GM18858 (cell line): ENCODE measurements at regions not wholly inside any gene's neighbourhood (a gene's known extent, or its start where the extent isn't known, plus 50 kb on each side); places are given as distances from the start of the nearest gene placed in this dataset.
"Not testable (repeated sequence)": the region's sequence is repeated elsewhere in the genome, so short reads cannot be mapped to it uniquely, and the experiment has no call there.

Experiments
- ATAC-seq: cut with Tn5 transposase; IDR thresholded peaks from one replicate; pipeline ENCODE4 v1.9.1; 2021; ENCODE audit not compliant: unreplicated experiment

DNA sequence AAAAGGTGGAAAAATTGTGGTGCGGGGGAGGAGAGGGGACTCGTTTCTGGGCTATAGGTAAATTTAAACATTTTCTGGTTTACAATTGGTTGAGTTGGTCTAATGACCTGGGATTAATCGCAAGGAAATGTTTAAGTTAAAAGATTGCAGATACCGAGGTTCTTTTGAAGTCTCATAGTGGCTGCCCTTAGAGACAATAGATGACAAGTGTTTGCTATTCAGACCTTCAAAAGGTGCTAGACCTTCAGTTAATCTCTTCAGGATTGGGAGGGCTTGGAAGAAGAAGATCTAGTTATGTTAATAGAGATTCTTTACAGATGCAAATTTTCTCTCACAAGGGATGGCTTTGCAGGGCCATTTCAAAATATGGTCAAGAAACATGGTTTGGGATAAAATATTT, 2286.1 kb upstream of the AGA start:
- no peak for ATAC-seq

DNA sequence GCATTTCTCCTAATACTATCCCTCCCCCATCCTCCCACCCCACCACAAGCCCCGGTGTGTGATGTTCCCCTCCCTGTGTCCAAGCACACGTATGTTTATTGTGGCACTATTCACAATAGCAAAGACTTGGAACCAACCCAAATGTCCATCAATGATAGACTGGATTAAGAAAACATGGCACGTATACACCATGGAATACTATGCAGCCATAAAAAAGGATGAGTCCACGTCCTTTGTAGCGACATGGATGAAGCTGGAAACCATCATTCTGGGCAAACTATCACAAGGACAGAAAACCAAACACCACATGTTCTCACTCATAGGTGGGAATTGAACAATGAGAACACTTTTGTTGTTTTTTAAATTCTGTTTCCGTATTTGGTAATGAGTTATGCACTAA, 2294.6 kb upstream of the AGA start:
- not testable (repeated sequence) for ATAC-seq

DNA sequence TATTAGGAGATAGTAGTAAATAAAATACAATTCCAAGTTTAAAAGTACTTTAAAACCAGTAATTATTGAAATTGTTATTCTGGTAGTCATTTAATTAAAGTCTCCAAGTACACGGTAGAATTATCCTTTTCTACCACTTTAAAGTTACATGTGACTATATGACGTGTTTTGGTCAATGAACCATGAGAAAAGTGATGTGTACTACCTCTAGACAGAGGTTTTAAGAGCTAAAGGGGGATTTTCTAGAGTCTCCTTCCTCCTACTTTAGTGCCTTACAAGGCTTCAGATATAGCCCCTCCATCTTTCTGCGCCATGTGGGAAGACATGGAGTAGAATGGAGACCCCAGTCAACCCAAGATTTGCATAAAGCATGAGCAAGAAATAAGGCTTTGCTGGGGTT, 2296.6 kb upstream of the AGA start:
- no peak for ATAC-seq

DNA sequence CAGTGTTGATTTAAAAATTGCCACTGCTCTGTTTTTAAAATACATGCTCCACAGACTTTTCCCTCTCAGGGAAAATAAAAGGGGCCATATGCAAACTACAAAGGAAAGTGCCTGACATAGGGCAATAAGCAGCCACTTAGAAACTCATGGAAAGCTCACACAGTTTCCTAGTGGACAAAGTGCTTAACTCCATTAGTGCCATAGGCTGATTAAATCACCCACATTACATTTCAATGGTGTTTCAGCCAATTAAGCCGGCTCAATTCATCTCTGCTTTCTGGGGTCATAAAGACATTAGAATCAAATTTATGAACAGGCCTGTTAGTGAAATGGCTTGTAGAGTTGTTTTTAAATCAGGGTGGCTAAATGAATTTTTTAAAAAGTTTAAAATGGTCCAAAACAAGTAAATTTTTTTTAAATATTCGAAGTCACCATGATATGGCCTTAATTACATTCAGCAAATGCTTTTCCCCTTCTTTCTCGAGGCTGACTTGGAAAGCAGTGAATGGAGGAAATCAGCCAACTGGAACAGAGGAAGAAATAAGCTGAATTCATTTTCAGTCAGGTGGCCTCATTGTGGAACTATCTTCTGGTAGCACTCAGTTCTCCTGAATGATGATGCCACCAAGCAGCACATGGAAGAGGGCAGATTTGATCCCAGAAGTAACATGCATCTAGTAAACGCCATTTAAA, 2305.1 kb upstream of the AGA start:
- ATAC-seq, result no peak

DNA sequence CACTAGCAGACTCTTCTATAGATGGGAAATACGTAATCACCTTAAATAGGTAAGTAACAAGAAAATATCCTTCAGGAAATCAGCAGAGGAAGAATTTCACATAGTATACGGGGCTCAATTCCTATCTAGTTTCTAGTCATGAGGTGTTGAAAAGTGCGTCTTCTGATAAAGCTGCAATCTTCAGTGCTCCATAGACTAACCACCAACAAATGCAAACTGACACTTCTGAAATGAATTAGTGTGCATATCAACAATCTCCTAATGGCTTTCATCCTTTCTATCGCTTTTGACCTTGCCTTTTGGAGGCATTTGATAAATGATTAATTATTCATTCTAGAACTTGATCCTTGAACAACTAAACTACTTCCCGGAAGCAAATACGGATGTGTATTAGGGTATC, 2306.6 kb upstream of the AGA start:
- ATAC-seq, result no peak

DNA sequence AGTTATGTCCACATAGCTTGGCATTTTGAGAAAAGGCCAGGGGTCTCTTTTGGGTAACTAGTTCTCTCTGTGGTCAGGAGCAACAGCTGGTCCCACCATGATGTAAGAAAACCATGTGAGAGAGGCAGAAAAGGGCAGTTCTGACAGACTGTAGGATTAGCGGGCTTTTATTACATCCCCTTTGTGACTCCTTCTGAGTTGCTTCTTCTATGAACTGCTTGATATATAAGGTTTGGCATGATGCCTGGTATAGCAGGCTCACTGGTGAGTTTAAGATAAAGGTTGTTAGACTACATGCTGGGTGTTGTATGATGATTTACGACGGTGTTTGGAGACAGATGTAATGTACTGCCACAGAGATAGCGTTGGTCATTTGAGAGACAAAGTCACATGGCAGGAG, 2308.1 kb upstream of the AGA start:
- ATAC-seq, result no peak

DNA sequence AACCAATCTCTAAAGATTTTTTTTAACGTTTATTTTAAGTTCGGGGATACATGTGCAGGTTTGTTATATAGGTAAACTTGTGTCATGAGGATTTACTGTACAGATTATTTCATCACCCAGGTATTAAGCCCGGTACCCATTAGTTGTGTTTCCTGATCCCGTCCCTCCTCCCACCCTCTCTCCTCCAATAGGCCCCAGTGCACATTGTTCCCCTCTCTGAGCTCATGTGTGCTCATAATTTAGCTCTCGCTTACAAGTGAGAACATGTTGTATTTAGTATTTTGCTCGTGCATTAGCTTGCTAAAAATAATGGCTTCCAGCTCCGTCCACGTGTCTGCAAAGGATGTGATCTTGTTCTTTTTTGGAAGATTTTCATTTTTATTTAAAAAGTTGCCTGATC, 2309.4 kb upstream of the AGA start:
- ATAC-seq, result no peak

DNA sequence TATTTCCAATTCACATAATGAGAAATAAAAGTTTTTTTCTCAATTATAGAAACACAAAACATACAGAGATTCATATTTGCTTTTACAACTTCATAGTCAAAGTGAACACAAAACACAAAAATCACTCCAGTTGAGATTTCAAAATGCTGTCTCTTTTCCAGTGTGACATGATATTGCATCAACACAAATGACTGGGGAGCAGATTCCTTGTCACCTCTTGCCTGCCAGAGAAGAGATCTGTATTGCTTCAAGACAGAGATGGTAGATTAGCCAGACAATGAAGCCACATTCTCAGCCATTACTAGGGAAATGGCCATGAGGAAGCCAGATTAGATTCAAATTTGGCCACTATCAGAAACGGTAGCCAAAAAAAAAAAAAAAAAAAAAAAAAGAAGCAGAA, 2313.1 kb upstream of the AGA start:
- ATAC-seq, result no peak

DNA sequence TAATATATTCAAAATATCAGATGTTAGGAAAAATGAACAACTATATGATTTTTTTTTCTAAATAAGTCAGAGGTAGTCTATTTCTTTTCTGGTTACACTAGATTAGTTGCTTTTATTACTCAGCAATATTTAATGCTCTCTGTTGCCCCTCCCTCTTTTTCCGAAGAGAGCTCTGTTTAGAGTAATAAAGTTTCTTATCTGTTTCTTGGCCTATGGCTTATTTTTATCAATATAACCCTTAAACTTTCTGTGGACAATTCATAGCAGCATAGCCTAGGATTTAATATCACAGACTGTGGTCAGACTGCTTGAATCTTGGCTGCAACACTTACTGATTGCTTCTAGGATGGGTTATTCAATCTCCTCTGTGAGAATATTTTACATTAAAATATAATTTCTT, 2315.4 kb upstream of the AGA start:
- no peak for ATAC-seq

DNA sequence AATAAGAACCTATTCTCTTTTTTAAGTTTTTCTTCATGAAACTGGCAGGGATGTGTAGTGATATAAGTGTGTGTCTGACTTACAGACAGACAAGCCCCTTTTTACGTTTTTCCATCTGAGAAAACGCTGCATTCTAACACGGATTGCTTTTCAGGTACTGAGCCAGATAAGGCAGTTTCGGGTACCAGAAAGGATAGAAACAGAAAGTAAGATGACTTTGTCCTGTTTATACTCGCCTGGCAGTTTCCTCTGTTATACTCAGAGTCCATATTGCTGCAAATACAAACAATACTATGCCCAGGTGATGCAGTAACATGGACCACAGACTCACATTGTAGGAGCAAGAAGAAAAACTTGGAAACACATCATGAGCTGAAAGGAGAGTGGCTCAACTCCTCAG, 2320.6 kb upstream of the AGA start:
- ATAC-seq, result no peak

DNA sequence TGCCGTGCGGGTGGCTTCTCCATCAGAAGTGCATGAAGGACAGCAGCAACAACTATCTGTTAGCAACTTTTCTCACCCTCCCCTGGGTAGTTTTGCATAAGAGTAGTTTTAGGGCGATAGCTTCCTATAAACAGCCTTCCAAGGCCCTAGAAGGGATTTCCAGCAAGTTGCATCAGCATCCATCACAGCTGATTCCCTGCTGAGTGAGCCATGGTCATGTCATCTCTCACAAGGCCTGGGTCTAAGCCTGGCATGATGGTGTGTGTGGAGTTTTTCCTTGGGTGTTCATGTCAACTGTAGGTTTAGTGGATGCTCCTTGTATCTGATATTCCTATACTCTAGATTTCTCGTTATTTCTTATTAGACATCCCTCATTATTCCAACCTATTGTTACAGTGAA, 2324.7 kb upstream of the AGA start:
- no peak for ATAC-seq

DNA sequence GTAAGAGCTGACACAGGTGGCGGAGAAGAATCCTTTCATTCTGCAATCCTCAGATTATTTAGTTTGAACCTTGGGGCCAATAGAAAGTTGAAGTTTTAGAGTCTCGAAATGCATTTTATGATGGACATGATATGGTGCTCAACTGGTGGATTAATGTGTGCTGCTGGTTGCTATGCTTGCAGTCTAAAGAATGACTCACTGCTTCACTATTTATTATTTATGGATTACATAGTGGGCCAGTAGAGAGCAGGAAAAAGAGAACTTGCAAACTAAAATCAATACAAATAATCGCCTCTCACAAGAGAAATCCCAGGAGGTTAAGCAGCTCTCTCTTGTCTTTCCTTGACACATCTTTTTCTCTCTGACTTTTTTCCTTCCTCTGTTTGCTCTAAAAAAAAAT, 2326.8 kb upstream of the AGA start:
- ATAC-seq, result no peak

DNA sequence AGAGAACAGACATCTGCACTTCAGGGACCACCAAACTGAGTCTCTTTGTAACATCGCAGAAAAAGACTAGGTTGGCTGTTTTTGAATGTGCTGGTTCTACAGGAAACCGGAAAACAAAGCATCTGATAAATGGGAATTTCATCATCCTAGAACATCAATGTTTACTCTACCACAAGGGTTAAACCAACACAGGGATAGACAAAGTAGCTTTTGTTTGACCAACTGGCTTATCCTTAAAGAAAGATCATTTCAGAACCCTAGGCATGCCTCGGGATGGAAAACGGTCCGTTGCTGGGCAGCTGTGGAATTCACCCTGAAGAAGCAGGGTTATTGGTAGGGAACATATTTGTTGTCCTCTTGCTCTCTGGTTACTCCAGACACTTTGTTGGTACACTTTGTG, 2355.5 kb upstream of the AGA start:
- no peak for ATAC-seq

DNA sequence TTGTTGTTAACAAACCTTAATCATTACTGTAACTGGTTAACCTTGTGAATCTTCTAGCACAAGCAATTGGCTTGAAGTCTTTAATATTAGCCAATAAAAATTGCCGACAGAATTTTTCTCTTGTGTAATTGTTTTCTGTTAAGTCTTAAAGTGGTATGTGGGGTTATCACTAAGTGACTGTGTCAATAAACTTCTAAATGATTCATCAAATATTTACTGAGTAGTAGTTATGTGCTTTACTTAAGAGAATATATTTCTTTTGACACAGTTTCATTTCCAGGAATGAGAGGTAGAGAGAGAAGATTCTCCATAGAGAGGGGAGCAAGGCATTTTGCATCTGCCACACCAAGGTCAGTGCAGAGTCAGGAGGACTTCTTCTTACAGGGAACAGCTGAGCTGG, 2361.6 kb upstream of the AGA start:
- ATAC-seq, result no peak

DNA sequence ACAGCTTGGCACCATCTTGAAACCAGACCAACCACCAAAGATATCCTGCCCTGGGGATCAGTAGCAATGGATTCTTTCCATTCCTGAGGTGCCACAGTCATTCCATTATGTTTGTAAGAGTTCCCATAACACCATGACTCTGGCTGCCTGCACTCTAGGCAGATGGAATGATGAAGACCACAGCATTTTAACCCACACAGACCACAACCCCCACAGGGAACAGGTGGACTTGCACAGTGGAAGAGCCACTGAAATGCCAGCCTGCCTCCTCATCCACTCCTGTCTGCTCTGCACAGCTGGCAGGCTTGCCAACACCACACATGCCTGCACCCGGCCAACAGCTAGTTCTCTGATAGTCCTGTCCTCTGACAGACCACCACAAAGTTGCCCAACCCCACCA, 2362.2 kb upstream of the AGA start:
- no peak for ATAC-seq

DNA sequence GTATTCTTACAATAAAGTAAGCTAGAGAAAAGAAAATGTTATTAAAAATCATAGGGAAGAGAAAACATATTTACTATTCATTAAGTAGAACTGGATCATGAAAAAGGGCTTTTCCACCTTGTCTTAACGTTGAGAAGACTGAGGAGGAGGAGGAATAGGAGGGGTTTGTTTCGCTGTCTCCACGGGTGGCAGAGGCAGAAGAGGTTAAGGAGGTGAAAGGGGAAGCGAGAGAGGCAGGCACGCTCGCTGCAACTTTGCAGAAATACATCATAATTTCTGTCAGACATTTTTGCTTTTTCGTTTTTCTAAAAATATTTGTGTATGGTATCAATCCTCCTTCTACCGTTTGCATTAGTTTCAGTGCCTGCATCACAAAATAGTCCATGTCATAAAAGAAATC, 2375.1 kb upstream of the AGA start:
- ATAC-seq, result no peak

DNA sequence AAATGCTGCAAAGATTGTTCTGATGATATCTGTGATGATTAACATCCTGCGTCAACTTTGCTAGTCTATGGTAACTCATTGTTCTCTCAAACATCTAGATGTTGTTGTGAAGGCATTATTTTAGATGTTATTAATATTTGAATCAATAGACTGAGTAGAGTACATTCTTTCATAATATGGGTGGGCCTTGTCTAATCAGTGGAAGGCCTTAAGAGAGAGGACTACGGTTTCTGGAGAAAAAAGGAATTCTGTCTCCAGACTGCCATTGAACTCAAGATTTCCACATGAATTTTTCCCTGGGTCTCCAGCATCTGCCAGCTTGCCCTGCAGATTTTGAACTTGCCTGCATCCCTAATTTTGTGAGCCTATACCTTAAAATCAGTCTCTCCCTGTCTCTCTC, 2381.1 kb upstream of the AGA start:
- ATAC-seq, result no peak

DNA sequence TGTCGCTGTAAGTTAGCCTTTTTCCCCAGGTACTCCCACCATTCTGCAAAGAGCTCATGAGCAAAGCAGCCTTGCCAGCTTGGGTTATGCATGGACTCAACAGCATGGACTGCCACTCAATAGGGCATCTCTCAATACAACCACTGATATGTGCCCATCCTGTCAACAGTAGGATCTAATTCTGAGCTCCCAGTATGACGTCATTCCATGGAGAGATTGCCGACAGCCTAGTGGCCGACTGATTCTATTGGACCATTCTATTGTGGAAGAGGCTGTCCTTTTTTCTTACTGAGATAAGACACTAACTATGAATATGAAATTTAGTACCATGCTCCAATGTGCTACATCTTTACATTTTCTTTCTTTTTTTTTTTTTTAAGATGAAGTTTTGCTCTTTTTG, 2389.0 kb upstream of the AGA start:
- ATAC-seq, result no peak

DNA sequence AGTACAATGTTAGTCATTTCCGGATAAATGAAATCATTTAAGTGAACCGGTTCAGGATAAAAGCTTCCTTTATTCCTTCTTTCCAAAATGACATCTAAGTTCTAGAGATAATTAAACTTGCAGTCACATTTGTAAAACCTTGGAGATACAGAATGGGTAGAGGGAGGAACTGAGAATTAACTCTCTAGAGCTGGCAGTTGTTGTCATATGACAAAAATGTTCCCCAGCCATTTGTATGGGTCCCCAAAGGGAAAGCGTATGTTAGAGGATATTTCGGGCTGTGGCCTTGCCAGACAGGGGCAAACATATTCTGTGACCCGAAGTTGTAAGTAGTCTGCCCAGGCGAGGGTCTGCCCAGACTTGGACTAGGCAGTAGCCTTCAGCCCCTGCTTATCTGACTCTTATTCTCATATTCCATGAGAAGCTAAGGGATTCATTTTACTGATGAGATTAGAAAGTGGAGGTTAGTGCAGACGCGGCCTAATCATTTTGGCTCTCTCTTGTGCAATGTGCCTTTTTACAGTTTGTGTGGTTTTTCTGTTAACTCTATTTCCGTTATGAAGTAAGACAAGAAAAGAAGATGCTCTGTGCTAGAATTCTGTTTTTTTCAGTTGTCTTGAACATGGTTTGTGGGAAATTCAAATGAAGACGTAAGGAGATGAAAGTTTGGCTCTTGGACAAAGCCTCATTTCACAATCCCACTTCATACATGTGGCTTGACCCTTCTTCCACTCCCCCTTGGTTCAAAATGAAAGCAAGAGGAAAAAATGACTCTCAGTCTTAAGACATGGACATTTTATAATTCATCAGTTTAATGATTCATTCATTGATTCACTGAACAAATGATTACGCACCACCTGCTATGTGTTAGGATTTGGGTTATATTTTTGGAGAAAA, 2394.2 kb upstream of the AGA start:
- no peak for ATAC-seq

DNA sequence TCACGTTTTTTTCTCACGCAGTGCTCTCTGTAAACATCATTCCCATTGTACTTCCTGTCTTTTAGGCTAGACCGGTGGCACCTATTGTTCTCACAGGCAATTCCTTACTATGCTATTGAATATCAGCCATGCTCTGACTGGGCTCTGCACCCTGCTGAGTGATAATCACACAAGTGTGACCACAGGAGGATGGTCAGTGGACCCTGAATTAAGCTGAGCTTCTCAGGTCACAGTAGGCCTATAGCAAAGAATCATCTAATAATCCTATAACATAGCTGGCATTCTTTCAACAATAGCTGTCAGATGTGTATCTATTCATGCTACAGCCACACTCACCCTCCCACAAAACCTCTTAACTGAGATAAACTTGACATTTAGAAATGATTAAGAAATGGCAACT, 2399.8 kb upstream of the TENM3 start:
- ATAC-seq, result no peak

DNA sequence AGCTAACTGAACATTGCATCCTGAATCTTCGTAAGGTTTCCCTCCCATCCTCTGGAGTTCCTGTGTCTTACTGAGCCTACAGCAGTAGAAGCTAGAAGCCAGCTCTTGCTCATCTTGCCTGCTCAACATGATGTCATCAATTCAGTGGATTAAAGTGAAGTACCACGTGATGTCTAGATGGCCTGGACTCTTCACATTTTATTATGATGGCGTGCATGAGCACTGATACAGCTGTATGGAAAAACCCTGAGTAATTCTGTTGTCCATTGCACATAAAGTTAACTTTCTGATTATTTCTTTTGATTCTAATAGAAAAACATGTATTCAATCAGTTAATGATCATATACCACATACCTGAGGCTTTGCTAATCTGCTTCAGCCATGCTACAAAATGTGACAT, 2387.7 kb upstream of the TENM3 start:
- no peak for ATAC-seq

DNA sequence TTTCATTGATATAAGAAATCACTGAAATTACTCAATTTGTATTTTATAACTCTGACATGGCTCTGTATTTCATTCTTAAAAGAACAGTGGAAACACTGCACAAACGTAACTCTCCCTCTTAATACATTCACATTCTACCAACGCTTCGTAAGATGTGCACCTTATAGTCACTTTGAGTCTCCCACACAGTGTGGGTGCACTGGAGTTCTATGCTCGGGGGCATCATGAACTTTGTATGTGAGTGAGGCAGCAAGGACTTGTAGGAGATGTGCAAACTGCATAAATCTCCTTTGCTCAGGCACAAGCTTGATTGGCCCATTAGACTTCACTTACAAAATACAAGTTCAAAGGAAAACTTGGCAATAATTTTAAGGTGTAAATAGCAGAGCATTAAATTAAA, 2385.0 kb upstream of the TENM3 start:
- ATAC-seq, result no peak
